SHP77 treated with DMSO at 0.1 percent for 48 hours (cell line): ENCODE measurements at regions not wholly inside any gene's neighbourhood (a gene's known extent, or its start where the extent isn't known, plus 50 kb on each side); places are given as distances from the start of the nearest gene placed in this dataset.

ENCODE experiments used
- DNase-seq: peaks from one replicate; lab custom pipeline; 2025; lab: John Stamatoyannopoulos, UW

GRCh38 chr6:156053626-156054025, 598.0 kb upstream of the NOX3 start:
- DNase-seq = no peak

- DNase-seq = no peak
Observed at GRCh38 chr6:156046841-156047449, 591.3 kb upstream of the NOX3 start.

- DNase-seq = no peak
Observed at GRCh38 chr6:156046268-156046665, 590.6 kb upstream of the NOX3 start.

- DNase-seq = no peak
Observed at GRCh38 chr6:156045401-156046267, 590.0 kb upstream of the NOX3 start.

- no peak for DNase-seq
Observed at GRCh38 chr6:156033598-156033997, 578.0 kb upstream of the NOX3 start.

- no peak for DNase-seq
Observed at GRCh38 chr6:156031516-156031915, 575.9 kb upstream of the NOX3 start.

- DNase-seq = no peak
Observed at GRCh38 chr6:156030053-156030452, 574.4 kb upstream of the NOX3 start.

- no peak for DNase-seq
Observed at GRCh38 chr6:156029286-156029985, 573.8 kb upstream of the NOX3 start.

- DNase-seq = peak; percentile 38
Observed at GRCh38 chr6:156028335-156029131, 572.9 kb upstream of the NOX3 start.

GRCh38 chr6:156027248-156027626, 571.6 kb upstream of the NOX3 start:
- no peak for DNase-seq

GRCh38 chr6:156026486-156027247, 571.0 kb upstream of the NOX3 start:
- DNase-seq = no peak

GRCh38 chr6:156024339-156024738, 568.7 kb upstream of the NOX3 start:
- DNase-seq = no peak

GRCh38 chr6:156021746-156022396, 566.2 kb upstream of the NOX3 start:
- no peak for DNase-seq

- DNase-seq = no peak
Observed at GRCh38 chr6:156017838-156018237, 562.2 kb upstream of the NOX3 start.

GRCh38 chr6:156016186-156016976, 560.7 kb upstream of the NOX3 start:
- DNase-seq = no peak

GRCh38 chr6:156013155-156013554, 557.5 kb upstream of the NOX3 start:
- no peak for DNase-seq

- no peak for DNase-seq
Observed at GRCh38 chr6:156009656-156010055, 554.0 kb upstream of the NOX3 start.

GRCh38 chr6:156004796-156005195, 549.2 kb upstream of the NOX3 start:
- DNase-seq = no peak

- DNase-seq = no peak
Observed at GRCh38 chr6:155996151-155996550, 540.5 kb upstream of the NOX3 start.

- DNase-seq = no peak
Observed at GRCh38 chr6:155995281-155995680, 539.6 kb upstream of the NOX3 start.
